Activated T-cell treated with anti-CD3 and anti-CD28 coated beads, Interleukin-2, amount 50 U/mL, for 48 hours (primary cell): ENCODE measurements at regions not wholly inside any gene's neighbourhood (a gene's known extent, or its start where the extent isn't known, plus 50 kb on each side); places are given as distances from the start of the nearest gene placed in this dataset.
"Not testable (repeated sequence)": the region's sequence is repeated elsewhere in the genome, so short reads cannot be mapped to it uniquely, and the experiment has no call there.

Experiments used
- DNase-seq, 2 experiments: peaks; one replicate each; pipeline ENCODE4 v3.0.0-alpha.2; 2020

DNA sequence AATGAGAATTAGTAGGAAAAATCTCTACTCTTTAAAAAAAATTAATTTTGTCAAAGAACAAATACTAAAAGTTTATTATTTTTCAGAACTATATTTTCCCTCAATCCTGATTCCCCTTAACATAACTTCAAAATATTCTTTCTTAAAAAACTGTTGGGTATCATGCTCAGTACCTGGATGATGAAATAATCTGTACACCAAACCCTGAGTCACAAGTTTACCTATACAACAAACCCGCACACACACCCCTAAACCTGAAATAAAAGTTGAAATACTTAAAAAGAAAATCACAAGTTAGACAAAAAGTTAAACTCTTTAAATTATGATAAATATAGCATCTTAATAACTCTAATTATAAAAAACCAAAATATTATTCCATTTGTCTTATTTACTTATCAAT, 812.3 kb downstream of the MAT2B start:
- DNase-seq: no peak

DNA sequence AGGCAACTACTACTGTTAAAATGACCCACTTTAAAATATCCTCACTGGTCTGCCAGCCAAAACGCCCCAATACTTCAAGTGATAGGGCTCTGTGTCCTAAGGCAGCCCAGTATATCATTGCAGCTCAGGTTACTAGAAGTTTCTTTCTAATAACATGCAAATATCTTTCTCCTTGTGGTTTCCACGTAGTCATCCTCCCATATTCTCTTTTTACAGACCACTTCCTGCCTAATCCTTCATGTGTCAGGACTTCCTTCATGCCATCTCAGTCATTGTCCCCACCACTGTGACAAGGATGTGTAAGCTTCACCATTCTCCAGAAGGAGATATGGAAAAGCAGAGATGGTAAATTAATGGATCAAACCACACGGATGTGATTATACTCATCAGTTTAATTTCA, 813.7 kb downstream of the MAT2B start:
- DNase-seq: no peak

DNA sequence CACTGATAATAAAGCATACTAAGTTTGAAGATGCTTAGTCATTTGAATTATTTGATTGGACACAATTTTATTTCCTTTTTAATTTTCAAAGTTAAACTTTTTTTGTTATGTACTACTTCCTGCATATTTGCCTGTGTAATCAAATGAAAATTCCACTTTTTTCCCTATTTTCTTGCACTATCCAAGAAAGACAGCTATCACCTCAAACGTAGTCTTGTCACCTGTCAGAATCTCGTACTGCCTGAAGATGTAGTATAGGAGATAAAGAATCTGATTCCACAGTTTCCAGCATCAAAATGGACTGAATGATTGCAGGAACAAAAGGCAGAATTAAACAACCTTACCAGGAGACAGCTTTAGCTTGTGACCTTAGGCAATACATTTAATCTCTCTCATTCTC, 818.8 kb downstream of the MAT2B start:
- DNase-seq: no peak

DNA sequence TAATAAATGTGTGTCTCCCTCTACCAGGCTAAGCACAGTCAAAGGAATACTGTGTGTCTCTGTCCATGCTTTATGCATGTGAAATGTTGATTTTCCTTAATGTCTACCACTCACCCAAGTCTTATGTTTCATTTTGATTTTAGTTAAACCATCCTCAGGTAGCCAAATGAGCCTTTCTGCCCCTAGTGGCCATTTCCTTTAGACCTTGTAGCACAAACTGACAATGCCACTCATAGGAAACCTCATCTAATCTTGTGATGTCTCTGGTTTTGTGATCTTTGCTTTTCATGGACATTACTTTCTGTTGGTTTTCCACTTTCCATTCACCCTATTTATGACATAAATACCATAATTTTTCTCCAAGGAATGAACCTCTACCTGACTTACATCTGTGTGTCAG, 820.8 kb downstream of the MAT2B start:
- DNase-seq: no peak

DNA sequence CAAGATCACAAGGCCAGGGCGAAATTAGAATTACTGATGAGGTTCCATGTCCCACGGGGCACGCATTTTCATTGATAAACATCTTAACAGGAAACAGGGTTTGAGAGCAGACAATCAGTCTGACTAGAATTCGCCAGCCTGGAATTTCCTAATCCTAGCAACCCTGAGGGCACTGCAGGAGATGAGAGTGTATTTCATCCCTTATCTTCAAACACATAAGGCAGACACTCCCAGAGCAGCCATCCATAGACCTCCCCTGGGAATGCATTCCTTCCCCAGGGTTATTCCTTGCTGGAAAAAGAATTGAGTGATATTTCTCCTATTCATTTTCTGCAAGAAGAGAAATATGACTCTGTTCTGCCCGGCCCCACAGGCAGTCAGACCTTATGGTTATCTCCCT, 821.7 kb downstream of the MAT2B start:
- not testable (repeated sequence) for DNase-seq

DNA sequence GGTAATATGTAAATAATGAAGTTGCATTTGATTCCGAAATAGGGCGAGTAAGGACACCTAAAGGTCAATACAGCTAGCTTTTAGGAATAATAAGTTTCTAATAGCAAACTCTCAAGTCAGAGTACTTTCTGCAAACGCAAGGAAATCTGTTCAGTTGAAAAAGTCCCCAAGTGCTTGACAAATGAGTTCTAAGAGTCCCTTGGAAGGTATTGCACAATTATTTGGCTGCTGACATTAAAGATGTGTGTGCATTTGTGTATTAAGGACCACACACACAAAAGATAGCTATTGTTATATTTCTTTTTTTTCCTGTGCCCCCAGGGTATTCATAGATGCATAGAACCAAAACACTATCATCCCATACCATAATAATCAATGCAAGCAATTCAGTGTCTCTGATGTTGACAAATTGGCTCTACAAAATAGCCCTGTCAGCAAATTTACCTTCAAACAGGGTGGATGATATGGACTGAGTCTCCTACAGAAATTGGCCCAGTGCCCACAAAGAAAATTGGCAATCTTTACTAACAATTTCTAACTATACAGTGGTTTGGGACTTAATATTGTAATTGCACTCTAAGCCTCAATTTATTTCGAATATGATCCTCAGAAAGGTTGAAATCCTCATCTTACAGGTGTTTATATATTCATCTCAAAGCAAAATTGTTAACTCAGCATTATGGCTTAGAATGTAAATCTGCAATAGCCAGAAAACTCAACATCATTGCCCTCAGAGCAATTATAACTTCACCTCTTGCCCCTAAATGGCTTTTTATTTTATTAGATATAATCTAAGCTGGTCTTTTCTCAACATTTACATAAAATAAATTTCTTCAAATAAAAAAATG, 827.2 kb downstream of the MAT2B start:
- no peak for DNase-seq

DNA sequence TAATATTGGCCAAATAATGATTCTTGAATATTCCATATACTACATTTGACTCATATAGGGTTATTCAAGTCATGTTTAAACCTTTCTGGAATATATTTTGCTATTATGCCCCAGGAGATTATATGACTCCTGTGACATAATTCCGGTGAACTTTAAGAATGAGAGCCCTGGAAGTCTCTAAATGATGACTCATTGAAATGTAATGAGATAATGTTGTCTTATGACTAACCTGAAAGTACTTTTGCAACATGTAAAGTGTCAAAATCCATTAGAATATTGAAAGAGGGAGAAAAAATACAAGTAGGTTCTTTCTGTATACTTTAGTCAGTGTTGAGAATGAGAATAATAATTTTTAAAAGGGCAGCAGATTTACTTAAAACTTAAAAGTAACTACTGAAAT, 830.4 kb downstream of the MAT2B start:
- no peak for DNase-seq

DNA sequence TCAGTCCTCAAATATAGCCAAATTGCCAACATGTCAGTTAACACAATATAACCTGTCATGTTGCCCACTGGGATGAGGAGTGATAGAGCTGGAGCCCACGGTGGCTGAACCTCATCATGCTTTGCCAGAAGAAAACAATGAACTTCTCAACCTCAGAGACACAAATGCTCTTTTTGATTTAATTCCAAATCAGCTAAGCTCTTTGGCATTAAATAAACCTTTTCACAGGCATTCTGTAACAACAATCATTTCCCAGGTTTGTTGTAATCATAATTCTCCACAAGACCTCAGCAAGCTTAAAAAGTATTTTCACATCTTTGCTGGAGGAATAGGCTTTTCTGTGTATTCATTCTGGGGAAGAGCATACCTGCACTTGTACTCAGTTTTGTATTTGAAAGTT, 830.9 kb downstream of the MAT2B start:
- DNase-seq: no peak

DNA sequence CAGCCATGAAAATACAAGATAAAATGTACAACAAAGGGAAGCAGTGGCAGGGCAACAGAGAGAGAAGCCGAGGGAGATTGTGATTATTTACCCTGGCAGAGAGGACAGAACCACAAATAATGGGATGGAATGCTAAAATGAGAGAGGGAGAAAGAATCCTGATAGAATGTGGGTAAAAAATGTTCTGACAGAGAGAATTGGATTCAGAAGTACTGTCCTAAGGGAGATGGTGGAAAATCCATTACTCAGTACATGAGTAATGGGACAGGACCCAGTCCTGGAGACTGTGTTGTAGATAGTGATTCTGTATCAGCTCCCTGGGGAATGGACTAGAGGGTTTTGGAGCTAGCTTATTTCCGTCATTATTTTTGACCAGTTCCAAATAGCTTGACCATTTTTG, 831.5 kb downstream of the MAT2B start:
- DNase-seq: no peak

DNA sequence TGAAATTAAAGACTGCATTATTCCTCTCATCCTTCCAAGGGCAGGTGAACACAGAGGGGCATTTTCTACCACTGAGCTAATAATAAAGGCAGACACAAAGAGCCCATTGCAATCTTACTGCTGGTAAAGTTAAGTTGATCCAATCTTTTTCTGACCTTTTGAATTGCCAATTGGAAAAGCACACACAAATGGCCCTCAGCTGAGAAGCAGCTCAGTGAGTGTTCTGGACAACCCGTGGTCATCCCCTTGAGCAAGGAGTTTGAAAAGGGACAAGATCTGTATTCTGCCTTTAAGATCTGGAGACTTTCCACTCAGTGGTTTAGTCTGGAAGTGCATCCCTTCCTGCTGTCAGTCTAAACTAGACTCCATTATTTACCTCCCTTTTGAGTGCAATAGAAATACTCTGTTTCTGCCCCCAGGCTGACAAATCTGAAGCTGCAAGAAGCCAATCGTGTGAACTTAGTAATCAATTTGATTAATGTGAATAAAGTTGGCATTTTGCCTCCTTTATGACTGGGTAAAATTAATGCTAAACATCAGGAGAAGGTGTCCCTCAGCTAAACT, 835.7 kb downstream of the MAT2B start:
- DNase-seq: no peak

DNA sequence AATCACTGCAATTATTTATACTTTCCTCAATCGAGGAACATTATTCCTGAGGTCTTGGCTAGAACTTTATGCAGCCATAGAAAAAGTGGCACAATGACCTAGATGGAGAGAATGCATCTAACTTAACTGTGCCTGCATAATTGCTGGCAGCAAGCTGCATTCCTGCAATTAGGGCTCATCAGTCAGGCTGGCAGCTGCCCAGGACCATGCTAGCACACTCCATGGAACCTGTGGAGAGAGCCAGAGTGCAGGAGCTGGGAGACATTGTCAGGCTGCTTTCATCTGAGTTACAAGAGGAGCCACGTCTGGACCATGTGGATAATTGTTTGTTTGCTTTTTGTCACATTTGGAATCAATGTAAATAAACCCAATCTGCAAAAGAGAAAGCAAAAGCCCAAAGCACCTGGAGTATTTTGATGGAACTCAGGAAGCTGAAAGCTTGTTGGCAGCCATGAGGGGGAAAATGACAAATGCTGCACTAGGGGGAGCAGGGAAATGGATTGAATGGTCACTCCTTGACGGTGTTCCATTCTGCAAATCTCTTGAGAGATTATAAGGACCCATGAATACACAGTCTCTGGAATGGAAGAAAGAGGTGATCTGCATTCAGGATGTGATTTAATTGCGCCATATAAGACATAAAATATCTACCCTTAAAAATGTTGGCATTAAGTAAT, 839.9 kb downstream of the MAT2B start:
- no peak for DNase-seq

DNA sequence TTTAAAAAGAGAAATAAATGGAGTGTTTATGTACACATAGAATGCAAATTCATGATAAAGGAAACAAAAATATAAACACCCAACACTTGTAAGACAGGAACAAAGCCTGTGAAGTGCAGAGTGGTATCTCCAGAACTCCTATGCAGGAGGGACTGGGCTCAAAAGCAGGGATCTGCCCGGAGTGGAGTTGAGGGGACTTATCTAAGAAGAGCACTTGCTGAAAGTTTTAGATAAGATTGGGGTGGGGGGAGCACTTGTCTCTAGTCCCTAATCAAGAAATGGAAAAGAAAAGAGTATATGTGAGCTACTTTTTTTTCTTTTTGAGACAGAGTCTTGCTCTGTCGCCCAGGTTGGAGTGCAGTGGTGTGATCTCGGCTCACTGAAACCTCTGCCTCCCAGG, 840.4 kb downstream of the MAT2B start:
- no peak for DNase-seq

DNA sequence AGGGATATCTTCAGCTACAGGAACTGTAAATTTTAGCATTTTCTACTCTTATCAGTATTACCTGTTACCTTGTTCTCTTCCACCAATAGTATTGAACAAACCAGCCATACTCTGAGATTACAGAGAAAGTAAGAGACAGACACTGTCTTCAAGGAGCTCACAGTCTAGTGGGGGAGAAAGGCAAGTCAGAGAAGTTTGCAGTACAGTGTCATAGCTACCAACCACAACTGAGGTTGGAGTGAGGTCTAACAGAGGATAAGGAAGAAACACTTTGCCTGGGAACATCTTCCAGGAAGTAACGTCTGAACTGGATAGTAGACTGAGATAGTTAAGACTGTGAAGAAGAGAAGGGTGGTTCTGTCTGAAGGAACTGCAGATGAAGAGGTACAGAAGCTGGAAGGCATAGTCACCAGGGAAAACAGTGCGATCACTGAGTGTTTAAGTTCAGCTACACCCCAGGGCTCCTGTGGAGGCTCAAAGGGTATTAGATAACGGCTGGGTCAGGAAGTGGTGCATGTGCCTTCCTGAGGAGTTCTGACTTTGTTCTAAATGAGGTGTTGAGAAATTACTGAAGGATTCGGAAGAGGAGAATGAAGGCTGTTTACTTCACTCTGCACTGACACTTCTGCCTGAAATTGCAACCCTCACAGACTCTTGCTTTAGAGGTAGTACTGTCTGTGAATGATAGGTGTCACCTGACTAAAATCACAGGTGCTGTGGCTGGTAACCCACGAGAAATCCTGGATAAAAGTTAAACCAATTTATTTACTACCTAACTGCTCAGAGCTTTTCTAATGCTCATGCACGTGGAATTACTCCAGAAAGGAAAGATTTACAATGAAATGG, 841.6 kb downstream of the MAT2B start:
- no peak for DNase-seq

DNA sequence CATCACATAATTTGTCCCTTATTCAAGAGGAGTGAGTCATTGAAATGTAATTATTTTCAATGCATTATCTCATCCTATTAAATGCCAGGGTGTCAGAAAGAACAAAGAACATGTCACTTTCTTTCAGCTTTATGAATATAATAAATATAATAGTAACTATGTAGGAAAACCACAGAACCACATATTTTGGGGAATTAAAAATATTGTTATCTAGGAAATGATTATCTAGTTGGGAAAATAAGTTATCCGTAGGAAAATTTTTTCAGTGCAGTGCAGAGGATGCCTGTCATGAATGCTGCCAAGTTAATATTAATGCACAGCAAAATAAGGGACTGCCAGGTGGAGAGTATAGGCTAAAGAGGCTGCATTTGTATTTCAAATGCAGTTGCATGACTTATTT, 844.8 kb downstream of the MAT2B start:
- no peak for DNase-seq

DNA sequence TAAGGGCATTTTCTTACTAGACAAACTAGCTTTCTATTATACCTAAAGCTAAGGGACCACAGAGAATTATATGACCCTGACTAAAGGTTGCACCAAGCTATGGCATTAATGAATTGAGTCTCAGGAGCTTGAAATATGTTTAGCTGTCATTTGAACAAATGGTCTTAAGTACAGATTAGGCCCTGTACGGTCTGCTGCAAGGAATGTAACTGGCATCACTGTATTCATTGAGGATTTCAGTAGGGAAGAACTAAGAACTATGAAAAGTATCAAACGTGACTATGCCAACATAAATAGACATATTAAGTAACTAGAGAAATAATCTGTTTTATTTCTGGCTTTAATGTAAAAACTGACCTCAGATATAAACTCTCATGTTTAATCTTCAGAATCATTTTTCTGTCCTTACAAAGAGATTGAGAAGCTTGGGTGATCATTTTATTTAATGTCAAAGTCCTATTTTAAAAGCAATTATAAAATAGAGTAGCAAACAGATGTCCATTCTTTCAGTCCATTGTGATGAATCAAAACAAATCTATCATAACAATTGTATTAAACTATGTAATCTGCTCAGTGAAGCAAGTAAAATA, 845.9 kb downstream of the MAT2B start:
- DNase-seq: no peak

DNA sequence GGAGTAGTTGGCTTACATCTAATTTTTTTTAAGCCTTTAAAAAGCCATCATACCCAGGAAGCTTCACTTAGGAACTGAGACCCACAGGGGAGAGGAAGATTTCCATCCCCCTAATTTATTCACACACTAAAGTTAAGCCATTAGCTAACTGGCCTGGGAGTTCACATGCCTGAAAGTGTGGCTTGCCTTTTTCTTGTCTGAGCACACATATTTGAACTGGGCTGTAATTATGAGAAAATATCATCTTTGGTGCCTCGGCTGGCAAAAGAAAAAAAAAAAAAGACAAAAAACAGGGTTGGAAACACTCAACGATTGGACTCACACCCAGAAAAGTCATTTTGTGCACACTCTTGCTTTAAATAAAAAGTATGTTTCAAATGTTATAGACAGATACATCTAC, 847.3 kb downstream of the MAT2B start:
- DNase-seq: no peak

DNA sequence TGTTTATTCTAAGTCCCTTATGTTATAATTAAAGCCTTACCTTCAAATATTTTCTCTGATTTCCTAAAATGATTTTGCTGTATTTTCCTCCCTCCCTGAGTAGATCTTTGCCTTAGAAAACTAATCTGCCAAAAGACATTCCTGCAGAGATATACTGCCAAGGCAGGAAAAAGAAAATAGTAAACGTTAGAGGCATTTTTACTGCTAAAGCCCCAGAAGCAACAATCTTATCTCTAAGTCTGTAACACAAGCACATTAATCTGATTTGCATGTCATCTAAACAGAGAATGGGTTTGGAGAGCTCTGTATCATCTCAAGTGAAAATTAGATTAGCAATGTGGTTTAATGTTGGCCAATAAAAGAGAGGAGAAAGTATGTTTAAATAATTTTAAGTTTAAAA, 847.7 kb downstream of the MAT2B start:
- DNase-seq: no peak

DNA sequence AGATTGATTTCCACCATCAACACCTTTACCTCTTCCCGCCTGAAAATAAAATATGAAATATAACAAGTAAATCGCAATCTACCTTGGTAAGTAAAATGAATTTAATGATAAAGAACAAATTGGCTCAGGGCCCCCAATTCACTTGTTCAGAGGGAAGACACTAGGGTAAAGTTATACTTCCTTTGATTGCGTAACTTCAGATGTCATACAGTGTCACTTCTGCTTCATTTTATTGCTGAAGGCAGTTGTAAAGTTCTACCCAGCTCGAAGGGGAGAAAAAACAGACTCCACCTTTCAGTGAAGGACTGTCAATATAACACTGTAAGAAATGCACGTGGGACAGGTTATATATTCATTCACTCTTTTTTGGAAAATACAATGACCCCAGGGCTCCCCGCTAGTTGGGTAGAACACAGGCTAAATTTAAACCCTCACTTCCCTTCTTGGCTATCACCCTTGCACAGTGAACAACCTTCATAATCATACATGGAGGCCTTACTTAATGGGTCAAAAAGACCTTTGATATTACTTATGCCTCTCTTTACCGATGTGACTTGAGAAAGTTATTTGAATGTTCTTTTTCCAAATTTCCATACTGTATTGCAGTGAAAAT, 848.8 kb downstream of the MAT2B start:
- DNase-seq: no peak

DNA sequence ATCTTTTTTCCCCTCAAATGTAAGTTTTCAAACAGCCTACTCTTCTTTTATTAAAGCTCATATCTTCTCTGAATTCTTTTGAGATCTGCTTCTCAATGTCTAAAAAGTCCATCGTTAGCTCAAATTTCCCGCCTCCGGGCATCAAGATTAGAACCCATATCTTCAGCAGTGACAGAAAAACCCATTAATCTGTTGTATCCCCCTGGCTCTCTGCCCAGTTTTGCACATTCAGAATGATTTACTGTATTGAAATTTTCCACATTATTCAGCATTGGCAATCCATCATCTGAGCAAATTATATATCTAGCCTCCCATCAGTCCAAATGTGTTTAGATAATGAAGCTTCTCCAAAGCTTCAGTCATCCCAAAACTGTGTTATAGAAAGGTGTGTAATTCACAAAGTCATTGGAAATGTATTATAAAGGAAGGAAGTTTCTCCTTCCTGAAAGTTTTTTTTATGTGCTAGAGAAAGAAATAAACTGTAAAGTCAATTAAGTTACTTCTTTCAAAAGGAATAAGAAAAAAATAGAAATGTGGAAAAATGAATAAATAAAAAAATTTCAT, 849.9 kb downstream of the MAT2B start:
- DNase-seq: no peak

DNA sequence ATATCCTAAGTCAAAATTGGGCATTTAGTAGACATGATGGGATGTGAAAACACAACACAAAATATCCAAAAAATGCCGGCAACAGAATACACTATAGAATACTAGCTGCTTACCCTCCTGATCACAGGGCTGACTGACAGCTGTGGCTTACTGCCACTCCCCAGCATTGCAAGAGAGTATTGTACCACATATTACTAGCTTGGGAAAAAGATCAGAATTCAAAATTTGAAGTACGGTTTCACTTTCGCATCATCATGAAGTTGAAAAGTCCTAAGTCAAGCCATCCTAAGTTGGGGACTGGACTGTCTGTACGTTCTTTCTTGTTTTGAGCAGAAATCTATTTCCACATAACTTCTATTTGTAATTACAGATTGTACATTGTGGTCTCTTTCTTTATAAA, 851.4 kb downstream of the MAT2B start:
- no peak for DNase-seq

DNA sequence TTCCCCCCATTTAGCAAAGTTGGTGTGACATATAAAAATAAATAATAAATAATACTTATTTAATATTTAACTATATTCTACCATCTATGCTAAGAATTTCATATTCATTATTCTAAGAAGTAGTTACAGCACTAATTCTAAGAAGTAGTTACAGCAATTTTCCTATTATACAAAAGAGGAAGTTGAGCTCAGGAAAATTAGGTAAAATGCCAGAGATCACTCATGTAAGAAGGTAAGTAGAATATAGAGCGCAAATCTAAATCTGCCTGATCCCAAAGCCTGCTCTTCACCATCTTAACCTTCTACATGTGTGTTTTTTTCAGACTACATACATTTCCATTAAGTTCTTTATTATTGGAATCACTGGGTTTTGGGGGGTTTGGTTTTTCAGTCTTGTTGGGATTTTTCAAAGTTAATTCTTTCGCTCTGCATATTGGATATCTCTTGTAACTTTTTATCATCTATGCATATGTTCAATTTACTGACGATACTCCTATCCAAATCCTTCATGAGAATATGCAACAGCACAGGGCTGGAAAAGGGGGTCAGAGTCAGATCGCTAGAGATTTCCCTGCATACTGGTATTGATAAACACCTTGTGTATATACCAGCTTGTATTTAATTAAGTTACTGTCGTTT, 852.1 kb downstream of the MAT2B start:
- no peak for DNase-seq
